BJ (cell line): ENCODE measurements at regions not wholly inside any gene's neighbourhood (a gene's known extent, or its start where the extent isn't known, plus 50 kb on each side); places are given as distances from the start of the nearest gene placed in this dataset.

Source experiments
- CTCF ChIA-PET: fragments of 350-600 bp; formaldehyde crosslinking; extraction: SDS; loops from one replicate; lab custom pipeline; 2021; ENCODE audit warnings: antibody characterized with exemption, inconsistent platforms; lab: Yijun Ruan, JAX
- POLR2A ChIA-PET: fragments of 300-600 bp; sonication (Branson Sonifier 250); formaldehyde crosslinking; extraction: SDS; loops from one replicate; lab custom pipeline; 2021; ENCODE audit warnings: antibody characterized with exemption; lab: Charles Lee
- DNase-seq: peaks from one replicate; pipeline ENCODE4 v3.0.0-alpha.2; 2011; ENCODE audit warnings: low read depth
- H3K27me3 ChIP-seq: 2 replicates; pipeline ENCODE4 v1.6.0; 2011; ENCODE audit warnings: low read length; ENCODE audit not compliant: control insufficient read depth, insufficient read depth
- H3K36me3 ChIP-seq: 2 replicates; pipeline ENCODE4 v1.5.1; 2011; ENCODE audit warnings: low read length; ENCODE audit not compliant: control insufficient read depth, insufficient read depth
- H3K4me3 ChIP-seq: 2 replicates; pipeline ENCODE4 v1.5.1; 2011; ENCODE audit warnings: low read depth, mild to moderate bottlenecking, control low read depth, low read length
- TF ChIP-seq, protein P1 (sequence below): IDR thresholded peaks from 2 replicates; pipeline ENCODE4 v1.5.1; 2011; ENCODE audit warnings: low read depth, mild to moderate bottlenecking, control low read depth, inconsistent platforms, low read length, moderate library complexity; ENCODE audit not compliant: insufficient read depth

DNA sequence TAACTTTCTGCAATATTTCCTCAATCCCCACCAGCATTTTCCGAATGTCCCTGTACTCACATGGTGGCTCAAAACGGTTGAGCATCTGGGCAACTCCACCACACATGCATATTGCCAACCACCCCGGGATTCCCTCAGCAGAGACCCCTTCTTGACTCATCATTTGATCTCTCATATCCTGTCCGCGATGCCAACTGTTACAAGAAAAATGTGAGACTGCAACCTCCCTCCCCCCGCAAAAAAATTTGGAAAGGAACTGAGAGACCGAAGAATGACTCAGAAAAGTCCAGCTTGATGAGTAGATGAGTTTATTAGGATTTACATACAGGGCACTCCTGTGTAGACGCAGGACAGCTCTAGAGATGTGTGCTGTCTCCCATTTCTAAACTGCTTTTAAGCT lies 561.4 kb downstream of the ZIC3 start:
- H3K27me3 ChIP-seq: no peaks in the 10 kb centered on the region
- H3K36me3 ChIP-seq: no peaks in the 10 kb centered on the region
- no peak for DNase-seq
- CTCF ChIA-PET: interaction anchor here (1.3 kb wide), 1 partner anchor 619 kb away, joined by 4 read pairs; no protein-coding TSS in a partner anchor
- POLR2A ChIA-PET: no interaction called here
- H3K4me3 ChIP-seq: no peak overlapping the region
- TF ChIP-seq, protein P1, sequence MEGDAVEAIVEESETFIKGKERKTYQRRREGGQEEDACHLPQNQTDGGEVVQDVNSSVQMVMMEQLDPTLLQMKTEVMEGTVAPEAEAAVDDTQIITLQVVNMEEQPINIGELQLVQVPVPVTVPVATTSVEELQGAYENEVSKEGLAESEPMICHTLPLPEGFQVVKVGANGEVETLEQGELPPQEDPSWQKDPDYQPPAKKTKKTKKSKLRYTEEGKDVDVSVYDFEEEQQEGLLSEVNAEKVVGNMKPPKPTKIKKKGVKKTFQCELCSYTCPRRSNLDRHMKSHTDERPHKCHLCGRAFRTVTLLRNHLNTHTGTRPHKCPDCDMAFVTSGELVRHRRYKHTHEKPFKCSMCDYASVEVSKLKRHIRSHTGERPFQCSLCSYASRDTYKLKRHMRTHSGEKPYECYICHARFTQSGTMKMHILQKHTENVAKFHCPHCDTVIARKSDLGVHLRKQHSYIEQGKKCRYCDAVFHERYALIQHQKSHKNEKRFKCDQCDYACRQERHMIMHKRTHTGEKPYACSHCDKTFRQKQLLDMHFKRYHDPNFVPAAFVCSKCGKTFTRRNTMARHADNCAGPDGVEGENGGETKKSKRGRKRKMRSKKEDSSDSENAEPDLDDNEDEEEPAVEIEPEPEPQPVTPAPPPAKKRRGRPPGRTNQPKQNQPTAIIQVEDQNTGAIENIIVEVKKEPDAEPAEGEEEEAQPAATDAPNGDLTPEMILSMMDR: no peak

DNA sequence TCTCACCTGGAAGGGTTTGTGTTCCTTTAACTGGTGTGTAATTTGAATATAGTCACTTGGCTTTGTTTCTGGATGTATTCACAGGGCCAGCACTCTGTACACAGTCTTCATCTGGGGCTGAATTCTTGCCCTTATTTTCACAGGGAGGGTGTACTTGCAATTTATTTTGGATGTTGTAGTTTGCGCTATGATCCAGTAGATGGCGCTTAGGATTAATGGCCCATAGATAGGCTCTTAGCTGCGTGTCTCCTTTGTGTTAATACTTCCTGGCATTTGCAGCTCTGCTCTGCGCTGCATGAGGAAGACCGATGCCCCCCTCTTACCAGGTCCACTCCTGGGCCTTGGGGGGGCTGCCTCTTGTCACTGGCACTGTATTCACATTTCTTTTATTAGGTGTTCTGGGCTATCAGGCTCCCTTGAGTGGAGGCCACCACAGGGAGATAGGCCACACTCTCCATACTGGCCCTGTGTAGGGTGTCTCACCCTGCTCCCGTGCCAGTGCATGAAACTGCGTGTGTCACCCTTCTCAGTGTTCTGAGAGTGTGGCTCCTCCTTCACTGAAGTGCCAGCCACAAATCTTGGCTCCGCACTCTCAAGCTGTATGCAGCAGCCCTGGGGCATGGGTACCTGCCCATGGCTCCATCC lies 562.2 kb downstream of the ZIC3 start:
- CTCF ChIA-PET: interaction anchor here (1.3 kb wide), 2 partner anchors 44 to 618 kb away, joined by 4 read pairs; no protein-coding TSS in a partner anchor
- no peaks in the 10 kb centered on the region for H3K27me3 ChIP-seq
- no peak for DNase-seq
- no peak overlapping the region for H3K4me3 ChIP-seq
- TF ChIP-seq, protein P1: peak; percentile 44; the same call in 1 of the 2 replicates
- no peaks in the 10 kb centered on the region for H3K36me3 ChIP-seq
- POLR2A ChIA-PET: no interaction called here

DNA sequence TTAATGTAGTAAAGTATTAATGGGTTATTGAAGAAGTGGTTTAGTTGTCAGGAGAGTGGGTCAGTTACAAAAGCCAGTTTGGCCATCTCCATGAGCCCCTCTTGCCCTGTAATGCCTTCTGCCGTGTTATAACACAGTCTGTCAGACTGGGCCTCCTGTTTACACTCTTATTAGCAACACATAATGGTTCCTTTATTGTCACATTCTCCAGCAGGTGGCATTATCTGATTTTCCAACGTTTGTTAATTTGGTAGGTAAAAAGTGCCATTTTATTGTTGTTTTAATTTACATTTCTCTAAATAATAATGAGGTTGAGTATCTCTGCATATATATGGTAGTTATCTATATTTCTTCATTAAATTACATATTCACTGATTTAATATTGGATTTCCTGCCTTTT lies 560.8 kb downstream of the FGF13 start:
- no peak for DNase-seq
- Histone ChIP-seq H3K36me3 (no peaks in the 10 kb centered on the region), H3K27me3 (no peaks in the 10 kb centered on the region), H3K4me3 (no peak overlapping the region)
- CTCF ChIA-PET: no interaction called here
- POLR2A ChIA-PET: no interaction called here
- TF ChIP-seq, protein P1: no peak

DNA sequence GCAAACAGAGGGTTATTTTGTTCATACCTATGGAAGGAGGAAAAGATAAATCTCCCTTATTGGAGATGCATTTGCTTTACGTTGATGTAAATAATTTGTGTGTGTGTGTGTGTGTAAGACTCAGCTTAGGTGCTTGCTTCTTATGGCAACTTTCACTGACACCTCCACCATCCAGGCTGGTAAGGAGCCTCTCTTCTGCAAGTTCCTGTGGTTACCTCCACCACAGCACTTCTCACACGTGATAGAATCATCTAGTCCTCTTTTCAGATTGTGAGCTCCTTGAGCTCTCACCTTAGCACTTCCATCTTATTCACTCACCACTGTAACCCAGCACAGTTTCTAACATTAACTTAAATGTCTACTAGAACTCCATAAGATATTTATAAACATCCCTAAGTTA lies 553.7 kb downstream of the FGF13 start:
- CTCF ChIA-PET: interaction anchor here (1.1 kb wide), 1 partner anchor 15 kb away, joined by 3 read pairs; no protein-coding TSS in a partner anchor
- POLR2A ChIA-PET: no interaction called here

DNA sequence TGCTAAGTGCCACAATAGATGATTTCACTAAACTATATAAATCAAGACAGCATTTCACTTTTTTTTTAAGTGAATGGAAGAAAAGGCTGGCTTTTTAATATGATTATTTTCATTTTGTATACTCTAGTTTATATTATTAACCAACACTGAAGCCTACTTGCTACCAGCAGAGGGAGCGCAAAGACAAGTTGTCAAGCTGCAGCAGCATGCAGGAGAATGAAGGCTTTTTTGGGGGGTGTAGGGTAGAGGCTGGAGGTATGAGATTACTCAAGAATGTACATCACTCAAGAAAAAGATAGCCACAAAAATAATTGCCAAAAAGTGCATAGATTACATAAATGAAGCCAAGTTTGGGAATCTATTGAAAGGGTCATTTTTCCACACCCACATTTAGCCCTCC lies 519.5 kb downstream of the FGF13 start:
- ChIA-PET POLR2A (no interaction called here), CTCF (no interaction called here)
- DNase-seq: no peak
- TF ChIP-seq, protein P1: no peak
- Histone ChIP-seq H3K4me3 (no peak overlapping the region), H3K27me3 (no peaks in the 10 kb centered on the region), H3K36me3 (no peaks in the 10 kb centered on the region)

More for the DNA sequence above, 553.7 kb downstream of the FGF13 start:
- H3K4me3 ChIP-seq: no peak overlapping the region
- H3K36me3 ChIP-seq: no peaks in the 10 kb centered on the region
- H3K27me3 ChIP-seq: no peaks in the 10 kb centered on the region
- TF ChIP-seq, protein P1: no peak
- DNase-seq: no peak
